ENCODE measurements at regions not wholly inside any gene's neighbourhood (a gene's known extent, or its start where the extent isn't known, plus 50 kb on each side); places are given as distances from the start of the nearest gene placed in this dataset.

DNA sequence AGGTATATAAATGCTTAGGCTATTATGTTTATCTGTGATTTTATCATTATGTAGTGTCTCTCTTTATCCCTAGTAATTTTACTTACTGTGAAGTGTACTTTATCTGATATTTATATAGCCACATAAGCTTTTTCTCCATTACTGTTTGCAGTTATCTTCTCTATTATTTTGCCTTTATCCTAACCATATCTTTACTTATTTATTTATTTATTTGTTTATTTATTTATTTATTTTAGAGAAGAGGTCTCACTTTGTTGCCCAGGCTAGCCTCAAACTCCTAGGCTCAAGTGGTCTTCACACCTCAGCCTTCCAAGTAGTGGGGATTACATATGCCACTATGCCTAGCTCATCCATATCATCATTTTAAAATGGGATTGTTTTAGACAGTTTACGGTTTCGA, 331.8 kb downstream of the C7orf25 start:
- TF ChIP-seq GATA2 (IDR thresholded peaks at IDR 0.05; ENCODE audit: low read depth, low read length) (no peak), GATA3 (IDR thresholded peaks at IDR 0.05; ENCODE audit: low read depth, low read length) (no peak)

All from SH-SY5Y (cell line).